ENCODE measurements at regions not wholly inside any gene's neighbourhood (a gene's known extent, or its start where the extent isn't known, plus 50 kb on each side); places are given as distances from the start of the nearest gene placed in this dataset.

DNA sequence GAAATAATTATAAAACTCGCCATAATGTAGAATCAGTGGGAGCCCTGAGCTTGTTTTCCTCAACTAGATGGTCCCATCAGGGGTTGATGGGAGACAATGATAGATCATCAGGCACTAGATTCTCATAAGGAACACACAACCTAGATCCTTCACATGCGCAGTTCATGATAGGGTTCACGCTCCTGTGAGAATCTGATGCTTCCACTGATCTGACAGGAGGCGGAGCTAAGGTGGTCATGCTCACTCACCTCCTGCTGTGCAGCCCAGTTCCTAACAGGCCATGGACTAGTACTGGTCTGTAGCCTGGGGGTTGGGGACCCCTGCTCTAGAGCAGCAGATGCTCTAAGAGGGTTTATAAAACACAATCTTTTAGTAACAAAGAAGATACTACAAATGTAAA, 183.6 kb downstream of the ANXA2 start:
- no peak for DNase-seq (ENCODE audit: low spot score)

DNA sequence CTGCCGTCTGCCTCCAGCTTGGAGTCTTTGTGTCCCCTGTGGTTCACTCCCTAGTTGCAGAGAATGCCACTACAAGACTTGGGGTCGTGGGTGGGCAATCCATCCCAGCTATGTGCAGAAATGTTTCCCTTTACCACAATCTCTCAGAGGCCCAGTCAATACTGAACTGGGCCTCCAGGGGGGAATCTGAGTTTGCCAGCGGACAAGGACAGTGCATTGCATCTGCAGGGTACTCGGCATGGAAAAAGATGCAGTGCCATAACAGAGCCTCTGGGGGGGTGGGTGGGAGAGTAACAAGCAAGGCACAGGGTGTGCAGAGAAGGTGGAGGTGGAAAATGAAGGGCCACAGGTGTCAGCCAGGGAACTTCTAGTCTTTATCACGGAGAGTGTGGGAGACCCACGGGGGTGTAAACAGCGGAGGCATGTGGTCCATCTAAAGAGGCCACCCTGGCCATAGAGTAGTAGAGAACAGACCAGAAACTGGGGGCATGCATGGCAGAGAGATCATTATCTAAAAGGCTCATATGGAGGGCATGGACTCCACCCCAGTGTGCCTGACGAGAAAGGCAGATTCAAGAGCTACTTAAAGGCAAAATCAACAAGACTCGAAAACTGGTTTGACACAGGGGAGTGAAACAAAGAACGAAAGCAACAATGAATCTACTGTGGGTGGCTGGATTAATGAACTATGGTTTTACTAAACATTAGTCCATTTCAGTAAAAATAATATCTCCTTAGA, 182.4 kb downstream of the ANXA2 start:
- no peak for DNase-seq (ENCODE audit: low spot score)

GRCh38 chr15:60217161-60217560, 180.6 kb downstream of the ANXA2 start:
- DNase-seq (ENCODE audit: low spot score), result no peak

- no peak for DNase-seq (ENCODE audit: low spot score)
These were observed 179.5 kb downstream of the ANXA2 start for GRCh38 chr15:60218256-60218655.

GRCh38 chr15:60219866-60220265, 177.9 kb downstream of the ANXA2 start:
- DNase-seq (ENCODE audit: low spot score), result no peak

DNA sequence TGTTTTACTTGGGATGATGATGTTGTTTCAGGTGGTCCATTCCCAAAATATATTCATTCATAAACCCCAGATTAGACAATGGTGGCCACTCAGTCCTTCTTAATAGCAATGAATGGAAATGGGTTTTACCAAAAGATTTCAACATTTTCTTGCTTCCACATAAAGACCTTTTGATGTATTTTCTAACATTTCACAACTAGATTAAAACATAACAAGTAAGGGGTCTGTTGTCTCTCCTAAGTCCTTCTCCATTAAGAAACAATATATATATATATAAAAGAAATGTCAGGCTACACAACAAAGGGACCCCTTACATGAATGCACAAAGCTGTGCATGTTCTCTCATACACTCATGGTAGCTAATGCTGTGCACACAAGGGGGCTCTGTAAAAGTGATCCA, 176.4 kb downstream of the ANXA2 start:
- DNase-seq (ENCODE audit: low spot score), result no peak

DNA sequence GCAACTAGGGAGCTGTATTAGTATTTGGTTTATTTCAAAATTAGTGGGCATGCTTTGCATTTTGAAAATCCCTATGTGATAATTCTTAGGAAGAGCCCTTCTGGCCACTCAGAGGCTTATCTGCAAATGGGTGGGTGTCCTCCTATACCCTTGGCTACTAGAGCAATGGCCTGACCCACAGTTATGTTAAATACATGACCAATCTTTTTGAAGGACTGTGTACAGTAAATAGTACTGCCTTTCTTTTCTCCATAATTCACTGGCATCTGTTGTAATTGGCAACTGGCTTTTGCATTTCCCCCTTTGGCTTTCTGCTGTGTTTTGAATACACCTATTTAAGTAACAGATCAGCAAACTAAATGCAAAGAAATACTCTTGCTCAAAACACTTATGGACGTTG, 175.4 kb downstream of the ANXA2 start:
- no peak for DNase-seq (ENCODE audit: low spot score)

GRCh38 chr15:60223176-60223575, 174.6 kb downstream of the ANXA2 start:
- DNase-seq (ENCODE audit: low spot score), result peak; percentile 25

DNA sequence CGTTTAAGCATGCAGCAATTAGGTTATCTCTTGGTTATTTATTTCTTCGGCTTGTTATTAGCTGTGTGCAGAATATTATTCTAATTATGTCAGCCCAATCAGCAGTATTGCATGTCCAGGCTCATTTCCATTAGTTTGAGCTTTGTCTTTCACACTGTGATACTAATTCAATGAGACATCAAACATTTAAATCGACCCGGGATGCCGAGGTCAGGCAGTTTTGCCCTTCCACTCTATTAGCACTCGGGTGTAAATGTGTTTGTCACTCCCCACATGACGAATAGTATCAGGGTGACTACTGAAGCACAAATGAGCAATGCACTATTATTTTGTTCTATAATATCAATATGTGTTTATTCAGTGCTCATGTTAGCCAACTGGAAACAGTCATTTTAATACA, 170.9 kb downstream of the ANXA2 start:
- no peak for DNase-seq (ENCODE audit: low spot score)

- DNase-seq (ENCODE audit: low spot score), result no peak
These were observed 169.7 kb downstream of the ANXA2 start for GRCh38 chr15:60228101-60228500.

DNA sequence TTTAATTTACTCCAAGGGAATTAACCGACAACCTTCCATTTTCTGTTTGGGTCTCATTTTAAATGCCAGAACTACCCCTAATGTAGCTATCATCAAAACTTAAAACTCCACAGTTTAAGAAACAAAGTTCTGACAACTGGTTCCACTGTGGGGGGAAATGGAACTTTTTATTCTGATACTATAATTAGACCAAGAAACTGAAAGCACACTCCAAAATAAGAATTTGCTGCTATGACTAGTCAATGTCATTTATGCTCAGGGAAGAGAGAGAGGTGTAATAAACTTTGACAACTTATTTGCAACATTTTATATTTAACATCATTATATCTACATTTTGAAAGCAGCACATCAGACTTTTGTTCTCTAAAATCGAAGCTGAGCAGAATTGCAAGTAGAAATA, 169.2 kb downstream of the ANXA2 start:
- DNase-seq (ENCODE audit: low spot score), result no peak

DNA sequence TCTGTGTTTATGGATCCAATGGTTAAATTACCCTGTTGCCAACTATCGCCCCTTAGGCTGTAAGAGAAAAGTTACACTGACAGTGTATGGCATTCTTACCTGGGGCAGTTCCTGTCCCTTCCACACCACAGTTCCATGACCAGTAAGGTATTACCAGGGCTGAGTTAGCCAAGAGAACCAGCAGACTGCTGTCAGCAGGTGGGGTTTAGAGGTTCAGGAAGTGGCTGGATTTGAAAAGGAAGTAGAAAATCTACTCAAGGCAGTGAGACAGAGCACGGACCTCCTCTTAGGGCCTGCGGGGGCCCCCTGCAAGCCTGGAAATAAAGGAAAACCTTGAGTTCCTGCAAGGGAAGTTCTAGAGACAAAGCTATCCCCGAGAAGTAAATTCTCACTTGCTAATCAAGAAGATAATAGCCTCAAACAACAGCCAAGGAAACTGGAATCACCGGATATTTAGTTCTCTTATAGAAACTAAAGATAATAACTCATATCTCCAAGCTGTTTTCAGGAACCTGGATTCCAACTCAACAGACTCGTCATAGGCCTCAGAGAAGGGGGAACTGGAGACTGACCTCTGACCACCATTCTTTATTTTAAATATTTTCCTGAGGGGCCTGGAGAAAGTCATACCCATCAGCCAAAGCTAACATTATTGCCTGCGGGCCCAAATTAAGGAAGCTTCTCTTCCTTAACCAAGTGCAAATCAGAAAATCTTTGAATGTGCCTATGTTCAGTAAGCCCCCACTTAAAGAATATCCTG, 161.7 kb downstream of the ANXA2 start:
- DNase-seq (ENCODE audit: low spot score), result no peak

DNA sequence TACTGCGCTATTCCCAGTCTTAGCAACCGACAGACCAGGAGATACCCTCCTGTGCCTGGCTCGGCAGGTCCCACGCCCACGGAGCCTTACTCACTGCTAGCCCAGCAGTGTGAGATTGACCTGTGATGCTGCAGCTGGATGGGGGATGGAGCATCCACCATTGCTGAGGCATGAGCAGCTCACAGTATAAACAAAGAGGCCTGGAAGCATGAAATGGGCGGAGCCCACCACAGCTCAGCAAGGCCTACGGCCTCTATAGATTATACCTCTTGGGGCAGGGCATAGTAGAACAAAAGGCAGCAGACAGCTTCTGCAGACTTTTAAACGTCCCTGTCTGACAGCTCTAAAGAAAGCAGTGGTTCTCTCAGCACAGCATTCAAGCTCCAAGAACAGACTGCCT, 160.3 kb downstream of the ANXA2 start:
- no peak for DNase-seq (ENCODE audit: low spot score)

DNA sequence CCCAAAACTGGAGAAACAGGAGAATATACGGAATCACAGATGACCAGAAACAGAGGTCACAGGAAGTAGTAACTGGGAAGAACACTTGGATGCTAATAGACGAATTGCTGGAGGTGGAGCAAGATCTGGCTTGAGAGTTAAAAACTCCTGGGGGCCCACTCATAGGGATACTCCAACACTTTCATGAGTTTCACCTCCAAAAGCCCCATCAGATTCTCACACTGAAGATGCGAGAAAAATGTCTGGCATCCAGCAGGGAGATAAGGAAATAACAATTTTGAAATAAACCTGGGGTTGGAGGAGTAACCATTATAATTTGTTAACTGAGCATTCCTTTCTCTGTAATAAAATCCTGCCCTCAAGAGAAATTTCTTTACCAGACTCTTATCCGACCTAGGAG, 154.0 kb downstream of the ANXA2 start:
- no peak for DNase-seq (ENCODE audit: low spot score)

GRCh38 chr15:60244813-60245212, 153.0 kb downstream of the ANXA2 start:
- DNase-seq (ENCODE audit: low spot score), result no peak

DNA sequence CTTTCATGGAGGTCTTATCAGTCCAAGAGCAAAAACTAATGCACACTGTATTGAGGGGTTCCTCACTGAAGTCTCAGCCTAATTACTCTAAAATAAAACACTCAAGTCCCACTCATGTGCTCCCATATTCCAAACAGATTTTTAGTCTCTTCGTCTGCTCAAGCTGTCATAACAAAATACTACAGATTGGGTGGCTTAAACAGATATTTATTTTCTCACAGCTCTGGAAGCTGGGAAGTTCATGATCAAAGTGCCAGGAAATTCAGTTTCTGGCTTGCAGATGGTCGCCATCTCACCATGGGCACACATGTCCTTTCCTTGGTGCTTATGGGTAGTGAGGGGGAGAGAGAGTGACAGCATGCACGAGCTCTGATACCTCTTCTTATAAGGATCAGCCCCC, 147.5 kb downstream of the ANXA2 start:
- no peak for DNase-seq (ENCODE audit: low spot score)

DNA sequence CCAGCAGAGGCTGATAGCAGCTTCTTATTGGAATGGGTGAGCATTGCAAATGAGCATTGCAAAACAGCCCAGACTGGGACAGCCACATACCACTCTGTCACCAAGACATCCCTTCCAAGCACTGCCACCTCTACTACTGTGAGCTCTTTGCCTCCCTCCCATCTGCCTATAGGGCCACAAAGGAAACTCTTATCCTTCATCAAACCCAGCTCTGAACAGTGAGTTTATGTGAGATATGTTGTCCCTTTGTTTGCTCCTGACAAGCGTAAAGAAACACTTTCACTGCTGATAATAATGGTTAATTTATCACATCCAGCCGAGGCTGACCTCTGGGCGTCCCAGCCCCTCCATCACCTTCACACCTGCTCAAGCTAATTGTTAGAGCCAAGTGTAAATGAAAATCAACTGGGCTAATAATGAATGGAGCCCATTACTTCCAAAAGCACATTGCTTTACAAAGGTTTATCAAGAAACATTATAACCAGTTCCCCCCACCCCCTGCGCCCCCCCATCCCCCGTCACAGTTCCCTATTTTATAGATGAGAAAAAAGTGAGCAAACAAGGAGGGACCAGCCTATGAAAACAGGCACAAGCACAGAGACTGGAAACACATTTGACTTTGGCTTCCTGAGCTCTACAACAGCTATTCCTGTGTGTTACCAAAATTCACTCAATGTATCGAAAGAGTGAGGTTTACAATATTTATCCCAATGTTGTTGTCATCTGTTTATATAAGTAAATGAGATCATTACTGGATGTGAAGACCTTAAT, 146.3 kb downstream of the ANXA2 start:
- no peak for DNase-seq (ENCODE audit: low spot score)

DNA sequence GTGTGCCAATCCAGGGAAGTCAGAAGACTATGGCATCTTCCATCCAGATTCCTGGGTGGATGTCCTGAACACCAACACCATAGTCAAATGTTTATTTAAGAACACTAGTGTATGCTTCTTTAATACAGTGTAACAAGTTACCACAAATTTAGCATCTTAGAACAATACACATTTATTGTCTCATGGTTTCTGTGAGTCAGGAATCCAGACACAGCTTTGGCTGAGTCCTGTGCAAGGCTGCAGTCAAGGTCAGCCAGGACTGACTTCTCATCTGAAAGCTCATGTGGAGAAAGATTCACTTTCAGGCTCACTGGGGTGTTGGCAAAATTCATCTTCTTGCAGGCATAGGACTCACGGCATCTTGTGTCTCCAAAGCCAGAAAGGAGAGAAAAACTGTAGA, 143.4 kb downstream of the ANXA2 start:
- DNase-seq (ENCODE audit: low spot score), result no peak

DNA sequence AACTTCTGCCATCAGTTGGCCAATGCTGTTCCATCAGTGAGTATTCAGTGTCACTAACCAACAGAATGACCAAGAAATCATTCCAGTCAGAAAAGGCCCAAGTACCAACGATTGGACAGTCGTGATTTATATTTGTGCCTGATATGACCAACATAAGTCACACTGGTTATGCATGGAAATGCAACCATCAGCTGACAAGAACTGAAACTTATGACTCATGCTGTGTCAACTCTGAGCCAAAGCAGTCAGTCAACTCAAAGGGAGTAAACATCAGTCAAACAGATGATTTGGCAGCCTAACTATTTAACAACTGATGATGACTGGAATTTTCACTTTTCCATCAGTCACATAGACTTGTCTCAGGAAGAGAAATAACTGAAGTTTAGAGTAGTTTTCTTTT, 142.4 kb downstream of the ANXA2 start:
- peak; percentile 30 for DNase-seq (ENCODE audit: low spot score)

GRCh38 chr15:60257591-60258159, 140.1 kb downstream of the ANXA2 start:
- DNase-seq (ENCODE audit: low spot score), result no peak

DNA sequence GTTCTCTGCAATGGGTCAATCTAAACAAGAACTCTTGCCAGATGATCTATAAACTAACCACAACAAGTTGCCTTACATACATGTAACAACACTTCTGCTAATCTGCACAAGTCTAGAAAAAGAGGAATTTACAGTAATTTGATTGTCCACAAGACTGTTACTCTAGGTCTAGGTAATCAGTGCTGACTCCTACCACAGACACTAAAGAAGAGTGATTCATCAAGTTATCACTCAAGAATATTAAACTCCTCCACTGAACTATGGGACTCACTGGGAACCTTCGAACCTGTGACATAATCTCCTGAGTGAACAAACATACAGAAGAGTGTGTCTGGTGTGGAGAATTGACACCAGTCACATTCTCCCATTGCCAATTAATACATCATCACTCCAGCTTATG, 138.3 kb downstream of the ANXA2 start:
- DNase-seq (ENCODE audit: low spot score), result no peak

- no peak for DNase-seq (ENCODE audit: low spot score)
These were observed 133.7 kb downstream of the ANXA2 start for GRCh38 chr15:60264088-60264487.

- DNase-seq (ENCODE audit: low spot score), result no peak
These were observed 133.2 kb downstream of the ANXA2 start for GRCh38 chr15:60264566-60264965.

All from pons (tissue), 1 donor.